ENCODE measurements at regions not wholly inside any gene's neighbourhood (a gene's known extent, or its start where the extent isn't known, plus 50 kb on each side); places are given as distances from the start of the nearest gene placed in this dataset.

- no peak for DNase-seq (ENCODE audit: low read depth)
Observed at GRCh38 chr15:68871507-68871906, 50.8 kb upstream of the ANP32A start.

DNA sequence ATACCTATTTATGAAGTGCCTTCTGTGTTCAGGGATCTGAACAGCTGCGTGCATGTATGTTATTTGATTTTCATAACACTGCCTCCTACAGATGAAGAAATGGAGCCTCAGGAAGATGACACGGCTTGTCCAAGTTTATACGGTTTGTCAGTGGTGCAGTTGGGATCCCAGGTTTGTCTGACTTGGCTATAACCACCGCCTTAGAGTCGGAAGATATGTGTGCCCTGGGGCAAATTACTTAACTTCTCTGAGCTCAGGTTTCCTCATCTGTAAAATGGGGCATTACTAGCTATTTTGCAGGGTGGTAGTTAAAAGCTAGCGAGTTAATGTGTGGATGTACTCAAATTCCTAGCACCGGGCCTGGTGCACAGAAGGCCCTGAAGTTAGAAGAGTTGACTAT, 54.1 kb upstream of the ANP32A start:
- no peak for DNase-seq (ENCODE audit: low read depth)

DNA sequence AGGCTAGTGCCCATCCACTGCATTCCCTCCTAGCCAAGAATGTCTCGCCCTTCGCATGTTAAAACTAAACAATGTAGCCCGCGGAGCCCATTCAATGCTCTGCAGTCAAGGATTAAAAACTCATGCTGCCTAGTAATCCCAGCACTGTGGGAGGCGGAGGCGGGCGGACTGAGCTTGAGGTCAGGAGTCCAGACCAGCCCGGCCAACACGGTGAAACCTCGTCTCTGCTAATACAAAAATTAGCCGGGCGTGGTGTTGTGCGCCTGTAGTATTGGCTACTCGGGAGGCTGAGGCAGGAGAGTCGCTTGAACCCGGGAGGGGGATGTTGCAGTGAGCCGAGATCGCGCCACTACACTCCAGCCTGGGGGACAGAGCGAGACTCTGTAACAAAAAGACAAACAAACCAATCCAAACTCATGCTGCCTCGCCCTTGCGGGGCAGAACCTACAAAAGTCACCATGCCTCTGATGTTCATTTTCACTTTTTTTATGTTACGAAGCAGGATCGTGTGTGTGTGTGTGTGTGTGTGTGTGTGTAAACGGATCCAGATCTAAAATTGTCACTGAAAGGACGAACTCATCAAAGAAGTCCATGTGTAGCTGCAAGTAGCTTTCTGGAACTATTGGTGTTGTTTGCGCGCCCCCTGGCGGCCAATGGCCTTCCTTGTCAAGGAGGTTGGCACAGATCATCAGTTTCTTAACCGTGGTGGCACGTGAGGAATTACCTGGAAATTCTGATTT, 54.8 kb upstream of the SPESP1 start:
- DNase-seq (ENCODE audit: low read depth) = peak; percentile 66

- DNase-seq (ENCODE audit: low read depth) = no peak
Observed at GRCh38 chr15:68877626-68878025, 52.7 kb upstream of the SPESP1 start.

DNA sequence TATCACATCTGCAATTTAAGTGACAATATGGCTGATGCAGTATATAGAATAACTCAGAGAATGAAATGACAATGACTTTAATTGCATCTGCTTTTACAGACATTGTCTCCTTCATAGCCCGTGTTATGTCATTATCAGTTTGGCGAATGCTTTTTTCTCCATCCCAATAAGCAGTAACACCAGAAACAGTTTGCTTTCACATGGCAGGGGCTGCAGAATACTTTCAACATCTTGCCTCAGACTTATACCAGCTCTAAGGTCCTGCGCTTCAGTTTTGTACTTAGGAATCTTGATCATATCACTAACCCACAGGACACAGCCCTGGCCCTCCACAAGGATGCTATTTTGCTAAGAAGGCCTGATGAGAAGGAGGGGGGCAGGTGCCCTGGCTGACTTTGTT, 49.9 kb upstream of the SPESP1 start:
- DNase-seq (ENCODE audit: low read depth) = no peak
